IMR-90 (cell line): ENCODE measurements at regions not wholly inside any gene's neighbourhood (a gene's known extent, or its start where the extent isn't known, plus 50 kb on each side); places are given as distances from the start of the nearest gene placed in this dataset.

Source experiments
- ATAC-seq: fragments of 200-7000 bp; cut with Tn5 transposase; 2 replicates; pipeline ENCODE4 v1.9.1; 2020; ENCODE audit warnings: low read depth, mild to moderate bottlenecking, moderate library complexity
- BruUV-seq: library from RNA; stranded (reverse); fragments of 400-500 nt; replicated peaks from 2 replicates; lab custom pipeline; 2021; lab: Mats Ljungman, UMichigan
- CTCF ChIA-PET: fragments of 300-600 bp; formaldehyde crosslinking; extraction: SDS; loops from one replicate; lab custom pipeline; 2021; ENCODE audit warnings: antibody characterized with exemption; lab: Yijun Ruan, JAX
- POLR2A ChIA-PET: fragments of 300-600 bp; sonication (Branson Sonifier 250); formaldehyde crosslinking; loops from one replicate; lab custom pipeline; 2022; ENCODE audit warnings: antibody characterized with exemption; ENCODE audit not compliant: unreplicated experiment; lab: Charles Lee
- DNase-seq: peaks from one replicate; pipeline ENCODE4 v3.0.0; 2013
- H2AFZ ChIP-seq: replicated peaks from 2 replicates; pipeline ENCODE3; 2013; ENCODE audit warnings: low read length, mild to moderate bottlenecking; ENCODE audit not compliant: poor library complexity
- H2AK5ac ChIP-seq: 2 replicates; pipeline ENCODE4 v1.6.1; 2013; ENCODE audit warnings: low read depth, low read length, inconsistent platforms
- H2AK9ac ChIP-seq: replicated peaks from 2 replicates; pipeline ENCODE3; 2013; ENCODE audit warnings: mild to moderate bottlenecking, low read depth, low read length, moderate library complexity; ENCODE audit not compliant: poor library complexity
- H2BK120ac ChIP-seq: 2 replicates; pipeline ENCODE4 v1.6.1; 2013; ENCODE audit warnings: low read depth, low read length, inconsistent platforms
- H2BK15ac ChIP-seq: 3 replicates; pipeline ENCODE4 v1.6.1; 2013; ENCODE audit warnings: low read depth, low read length, inconsistent platforms
- H2BK20ac ChIP-seq: 2 replicates; pipeline ENCODE4 v1.6.1; 2013; ENCODE audit warnings: low read depth, mild to moderate bottlenecking, inconsistent platforms, low read length, moderate library complexity
- H2BK5ac ChIP-seq: 2 replicates; pipeline ENCODE4 v1.6.1; 2013; ENCODE audit warnings: mild to moderate bottlenecking, low read depth, low read length, inconsistent platforms; ENCODE audit not compliant: poor library complexity, severe bottlenecking
- H3K14ac ChIP-seq: replicated peaks from 2 replicates; pipeline ENCODE4 v1.6.1; 2013; ENCODE audit warnings: low read depth, low read length, inconsistent platforms
- H3K18ac ChIP-seq: 2 replicates; pipeline ENCODE4 v1.6.1; 2013; ENCODE audit warnings: low read depth, low read length, control low read depth
- H3K23ac ChIP-seq: 2 replicates; pipeline ENCODE4 v1.6.1; 2013; ENCODE audit warnings: low read depth, low read length, inconsistent platforms
- H3K27ac ChIP-seq: 2 replicates; pipeline ENCODE4 v1.5.1; 2013; ENCODE audit warnings: mild to moderate bottlenecking, control low read depth, low read length; ENCODE audit not compliant: insufficient read depth
- H3K27me3 ChIP-seq: 2 replicates; pipeline ENCODE4 v1.6.1; 2013; ENCODE audit warnings: low read length; ENCODE audit not compliant: control insufficient read depth, insufficient read depth
- H3K36me3 ChIP-seq: 2 replicates; pipeline ENCODE4 v1.6.1; 2013; ENCODE audit warnings: low read length, mixed read lengths; ENCODE audit not compliant: control insufficient read depth, insufficient read depth
- H3K4ac ChIP-seq: 2 replicates; pipeline ENCODE4 v1.6.1; 2013; ENCODE audit warnings: low read depth, low read length, inconsistent platforms
- H3K4me1 ChIP-seq: 2 replicates; pipeline ENCODE4 v1.6.1; 2013; ENCODE audit warnings: low read length, mixed read lengths; ENCODE audit not compliant: control insufficient read depth, insufficient read depth
- H3K4me2 ChIP-seq: 2 replicates; pipeline ENCODE4 v1.6.1; 2013; ENCODE audit warnings: low read depth, mild to moderate bottlenecking, control low read depth, low read length, moderate library complexity
- H3K4me3 ChIP-seq: 2 replicates; pipeline ENCODE4 v1.5.1; 2013; ENCODE audit warnings: low read depth, mild to moderate bottlenecking, control low read depth, low read length, moderate library complexity; ENCODE audit not compliant: insufficient read depth
- H3K56ac ChIP-seq: 2 replicates; pipeline ENCODE4 v1.6.1; 2013; ENCODE audit warnings: low read length, inconsistent platforms; ENCODE audit not compliant: insufficient read depth; ENCODE audit errors: extremely low read depth
- H3K79me1 ChIP-seq, 2 experiments: 2 replicates each; pipeline ENCODE4 v1.6.1; 2013; ENCODE audit warnings: low read length in 2 of 2, inconsistent platforms in 1 of 2, low read depth in 1 of 2
- H3K9ac ChIP-seq: 2 replicates; pipeline ENCODE4 v1.6.1; 2013; ENCODE audit warnings: low read depth, low read length, control low read depth
- H3K9me1 ChIP-seq: 2 replicates; pipeline ENCODE4 v1.6.1; 2013; ENCODE audit warnings: low read length, inconsistent platforms; ENCODE audit not compliant: insufficient read depth
- H3K9me3 ChIP-seq: 2 replicates; pipeline ENCODE4 v1.6.1; 2013; ENCODE audit warnings: low read length; ENCODE audit not compliant: control insufficient read depth, insufficient read depth
- H4K20me1 ChIP-seq: 2 replicates; pipeline ENCODE4 v1.6.1; 2013; ENCODE audit warnings: low read length, inconsistent platforms; ENCODE audit not compliant: insufficient read depth
- H4K5ac ChIP-seq: 2 replicates; pipeline ENCODE4 v1.6.1; 2013; ENCODE audit warnings: mild to moderate bottlenecking, low read depth, low read length, control low read depth
- H4K8ac ChIP-seq, 2 experiments: 2 replicates each; pipeline ENCODE4 v1.6.1; 2013; ENCODE audit warnings: low read depth in 2 of 2, low read length in 2 of 2, control low read depth in 1 of 2, inconsistent platforms in 1 of 2
- H4K91ac ChIP-seq: 2 replicates; pipeline ENCODE4 v1.6.1; 2013; ENCODE audit warnings: low read depth, low read length, inconsistent platforms; ENCODE audit not compliant: insufficient read depth
- BHLHE40 ChIP-seq: fragments of 150-350 bp; IDR thresholded peaks from 2 replicates; pipeline ENCODE4 v1.6.1; 2016; ENCODE audit warnings: mild to moderate bottlenecking, low read depth, low read length
- CEBPB ChIP-seq: IDR thresholded peaks from 2 replicates; pipeline ENCODE4 v1.6.1; 2012; ENCODE audit warnings: low read depth, low read length, improper control_type of control experiment
- CHD1 ChIP-seq: IDR thresholded peaks from 2 replicates; pipeline ENCODE4 v1.6.1; 2012; ENCODE audit warnings: low read depth, low read length, improper control_type of control experiment
- FOS ChIP-seq: fragments of 150-350 bp; IDR thresholded peaks from 2 replicates; pipeline ENCODE4 v1.6.1; 2016; ENCODE audit warnings: low read depth, low read length
- MAFK ChIP-seq: IDR thresholded peaks from 2 replicates; pipeline ENCODE4 v1.6.1; 2012; ENCODE audit warnings: low read depth, low read length, improper control_type of control experiment
- MAZ ChIP-seq: IDR thresholded peaks from 2 replicates; pipeline ENCODE4 v1.6.1; 2012; ENCODE audit warnings: low read depth, mild to moderate bottlenecking, low read length, improper control_type of control experiment, moderate library complexity, borderline replicate concordance
- MXI1 ChIP-seq: IDR thresholded peaks from 2 replicates; pipeline ENCODE4 v1.6.1; 2012; ENCODE audit warnings: low read depth, mild to moderate bottlenecking, low read length, moderate library complexity, borderline replicate concordance
- NFE2L2 ChIP-seq: fragments of 150-350 bp; IDR thresholded peaks from 2 replicates; pipeline ENCODE4 v1.6.1; 2016; ENCODE audit warnings: low read depth, mild to moderate bottlenecking, low read length
- POLR2A ChIP-seq: IDR thresholded peaks from 2 replicates; pipeline ENCODE4 v1.6.1; 2012; ENCODE audit warnings: mild to moderate bottlenecking, low read depth, low read length
- RAD21 ChIP-seq: IDR thresholded peaks from 2 replicates; pipeline ENCODE4 v1.6.1; 2012; ENCODE audit warnings: low read length, improper control_type of control experiment
- RCOR1 ChIP-seq: IDR thresholded peaks from 2 replicates; pipeline ENCODE4 v1.6.1; 2012; ENCODE audit warnings: mild to moderate bottlenecking, low read length, improper control_type of control experiment; ENCODE audit not compliant: insufficient replicate concordance
- RFX5 ChIP-seq: IDR thresholded peaks from 2 replicates; pipeline ENCODE4 v1.8.0; 2012; ENCODE audit warnings: low read depth, mild to moderate bottlenecking, low read length, moderate library complexity
- SMC3 ChIP-seq: fragments of 150-350 bp; IDR thresholded peaks from 2 replicates; pipeline ENCODE4 v1.6.1; 2016; ENCODE audit warnings: low read depth, mild to moderate bottlenecking, antibody characterized with exemption, low read length, moderate library complexity
- WGBS, 2 experiments: methylation state at CpG; one replicate each; pipeline versions ENCODE4 v1.1.5 to v1.1.7; 2013; ENCODE audit warnings: missing lambda C conversion rate in 2 of 2; ENCODE audit not compliant: insufficient read length in 1 of 2; ENCODE audit errors: extremely low coverage in 2 of 2; 5-methylcytosine and 5-hydroxymethylcytosine counted together
- dilution Hi-C: fragments of 300-500 bp; cut with HindIII; formaldehyde crosslinking; loops from one replicate; pipeline ENCODE4 v1.14.3; 2018; ENCODE audit warnings: low sequenced_read_pairs; ENCODE audit not compliant: unreplicated experiment
- in situ Hi-C: fragments of 300-500 bp; cut with MboI; formaldehyde crosslinking; loops from 3 replicates; pipeline ENCODE4 v1.14.3; 2019; ENCODE audit warnings: low sequenced_read_pairs, inconsistent platforms, mixed read lengths
- intact Hi-C: fragments of 100-400 bp; cut with micrococcal nuclease; formaldehyde crosslinking; loops from 2 replicates; pipeline ENCODE4 v1.10.0; 2022
- TF ChIP-seq, protein P1 (sequence below): fragments of 150-350 bp; IDR thresholded peaks from 2 replicates; pipeline ENCODE4 v1.6.1; 2017; ENCODE audit warnings: mild to moderate bottlenecking, antibody characterized with exemption, low read length, low read depth
- TF ChIP-seq, protein P2 (sequence below): fragments of 150-350 bp; IDR thresholded peaks from 2 replicates; pipeline ENCODE4 v1.6.1; 2016; ENCODE audit warnings: low read depth, mild to moderate bottlenecking, low read length, moderate library complexity, borderline replicate concordance
- TF ChIP-seq, protein P3 (sequence below): conservative IDR thresholded peaks from 2 replicates; pipeline ENCODE4 v1.5.1; 2012; ENCODE audit warnings: mild to moderate bottlenecking, low read depth, low read length, improper control_type of control experiment

DNA sequence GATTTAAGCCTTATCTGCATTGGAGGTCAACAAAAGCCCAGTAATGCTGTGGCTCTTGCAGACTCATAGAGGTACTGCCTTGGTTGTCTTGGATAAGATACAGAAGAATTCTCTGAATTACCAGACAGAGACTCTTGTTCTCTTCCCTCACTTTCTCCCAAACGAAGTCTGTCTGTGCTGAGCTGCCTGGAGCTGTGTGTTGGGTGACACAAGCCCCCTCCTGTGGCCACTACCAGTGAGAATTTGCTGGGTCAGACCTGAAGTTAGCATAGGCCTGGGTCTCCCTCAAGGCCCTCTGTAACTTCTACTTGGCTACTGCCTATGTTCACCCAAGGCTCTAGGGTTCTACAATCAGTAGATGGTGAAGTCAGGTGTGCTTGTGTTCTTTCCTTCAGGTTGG, 413.0 kb downstream of the PCDH20 start:
- no peak overlapping the region for H2AK9ac ChIP-seq
- H2BK120ac ChIP-seq = no peak overlapping the region
- ChIA-PET POLR2A (no interaction called here), CTCF (no interaction called here)
- H3K4me3 ChIP-seq = no peak overlapping the region
- H4K8ac ChIP-seq = no peak overlapping the region
- no peak overlapping the region for H3K56ac ChIP-seq
- H4K5ac ChIP-seq = no peak overlapping the region
- DNase-seq (no peak), ATAC-seq (no peak)
- H3K27me3 ChIP-seq = no peaks in the 10 kb centered on the region
- BruUV-seq = no TSS peak
- no peak overlapping the region for H3K4me2 ChIP-seq
- no peak for TF ChIP-seq MAFK
- TF ChIP-seq, protein P1, sequence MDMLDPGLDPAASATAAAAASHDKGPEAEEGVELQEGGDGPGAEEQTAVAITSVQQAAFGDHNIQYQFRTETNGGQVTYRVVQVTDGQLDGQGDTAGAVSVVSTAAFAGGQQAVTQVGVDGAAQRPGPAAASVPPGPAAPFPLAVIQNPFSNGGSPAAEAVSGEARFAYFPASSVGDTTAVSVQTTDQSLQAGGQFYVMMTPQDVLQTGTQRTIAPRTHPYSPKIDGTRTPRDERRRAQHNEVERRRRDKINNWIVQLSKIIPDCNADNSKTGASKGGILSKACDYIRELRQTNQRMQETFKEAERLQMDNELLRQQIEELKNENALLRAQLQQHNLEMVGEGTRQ = no peak
- TF ChIP-seq RAD21 = no peak
- no peak for TF ChIP-seq BHLHE40
- TF ChIP-seq RFX5 = no peak
- no peak for TF ChIP-seq FOS
- TF ChIP-seq CHD1 = no peak
- TF ChIP-seq, protein P2, sequence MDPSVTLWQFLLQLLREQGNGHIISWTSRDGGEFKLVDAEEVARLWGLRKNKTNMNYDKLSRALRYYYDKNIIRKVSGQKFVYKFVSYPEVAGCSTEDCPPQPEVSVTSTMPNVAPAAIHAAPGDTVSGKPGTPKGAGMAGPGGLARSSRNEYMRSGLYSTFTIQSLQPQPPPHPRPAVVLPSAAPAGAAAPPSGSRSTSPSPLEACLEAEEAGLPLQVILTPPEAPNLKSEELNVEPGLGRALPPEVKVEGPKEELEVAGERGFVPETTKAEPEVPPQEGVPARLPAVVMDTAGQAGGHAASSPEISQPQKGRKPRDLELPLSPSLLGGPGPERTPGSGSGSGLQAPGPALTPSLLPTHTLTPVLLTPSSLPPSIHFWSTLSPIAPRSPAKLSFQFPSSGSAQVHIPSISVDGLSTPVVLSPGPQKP = no peak
- no peak for TF ChIP-seq NFE2L2
- TF ChIP-seq MXI1 = no peak
- TF ChIP-seq, protein P3, sequence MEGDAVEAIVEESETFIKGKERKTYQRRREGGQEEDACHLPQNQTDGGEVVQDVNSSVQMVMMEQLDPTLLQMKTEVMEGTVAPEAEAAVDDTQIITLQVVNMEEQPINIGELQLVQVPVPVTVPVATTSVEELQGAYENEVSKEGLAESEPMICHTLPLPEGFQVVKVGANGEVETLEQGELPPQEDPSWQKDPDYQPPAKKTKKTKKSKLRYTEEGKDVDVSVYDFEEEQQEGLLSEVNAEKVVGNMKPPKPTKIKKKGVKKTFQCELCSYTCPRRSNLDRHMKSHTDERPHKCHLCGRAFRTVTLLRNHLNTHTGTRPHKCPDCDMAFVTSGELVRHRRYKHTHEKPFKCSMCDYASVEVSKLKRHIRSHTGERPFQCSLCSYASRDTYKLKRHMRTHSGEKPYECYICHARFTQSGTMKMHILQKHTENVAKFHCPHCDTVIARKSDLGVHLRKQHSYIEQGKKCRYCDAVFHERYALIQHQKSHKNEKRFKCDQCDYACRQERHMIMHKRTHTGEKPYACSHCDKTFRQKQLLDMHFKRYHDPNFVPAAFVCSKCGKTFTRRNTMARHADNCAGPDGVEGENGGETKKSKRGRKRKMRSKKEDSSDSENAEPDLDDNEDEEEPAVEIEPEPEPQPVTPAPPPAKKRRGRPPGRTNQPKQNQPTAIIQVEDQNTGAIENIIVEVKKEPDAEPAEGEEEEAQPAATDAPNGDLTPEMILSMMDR = no peak
- no peak for TF ChIP-seq POLR2A
- TF ChIP-seq CEBPB = no peak
- TF ChIP-seq SMC3 = no peak
- no peak for TF ChIP-seq RCOR1
- TF ChIP-seq MAZ = no peak
- no peaks in the 10 kb centered on the region for H3K79me1 ChIP-seq
- no peak overlapping the region for H3K27ac ChIP-seq
- H3K9ac ChIP-seq = no peak overlapping the region
- no peak overlapping the region for H2AFZ ChIP-seq
- dilution Hi-C loops = no loop called here
- no peak overlapping the region for H2BK15ac ChIP-seq
- intact Hi-C loops = no loop called here
- no peaks in the 10 kb centered on the region for H4K20me1 ChIP-seq
- H2AK5ac ChIP-seq = no peak overlapping the region
- no peak overlapping the region for H2BK20ac ChIP-seq
- H3K23ac ChIP-seq = no peak overlapping the region
- H3K4ac ChIP-seq = no peak overlapping the region
- no peak overlapping the region for H3K18ac ChIP-seq
- H3K14ac ChIP-seq = no peak overlapping the region
- H2BK5ac ChIP-seq = no peak overlapping the region
- no peaks in the 10 kb centered on the region for H3K36me3 ChIP-seq
- no CpG with 5 or more reads among the region's 1 CpG for WGBS, 2 experiments
- H3K9me3 ChIP-seq = peaks cover 18% of the 10 kb centered on the region
- H3K4me1 ChIP-seq = no peaks in the 10 kb centered on the region
- H3K9me1 ChIP-seq = no peaks in the 10 kb centered on the region
- H4K91ac ChIP-seq = no peak overlapping the region
- in situ Hi-C loops = no loop called here
